ENCODE measurements at regions not wholly inside any gene's neighbourhood (a gene's known extent, or its start where the extent isn't known, plus 50 kb on each side); places are given as distances from the start of the nearest gene placed in this dataset.

DNA sequence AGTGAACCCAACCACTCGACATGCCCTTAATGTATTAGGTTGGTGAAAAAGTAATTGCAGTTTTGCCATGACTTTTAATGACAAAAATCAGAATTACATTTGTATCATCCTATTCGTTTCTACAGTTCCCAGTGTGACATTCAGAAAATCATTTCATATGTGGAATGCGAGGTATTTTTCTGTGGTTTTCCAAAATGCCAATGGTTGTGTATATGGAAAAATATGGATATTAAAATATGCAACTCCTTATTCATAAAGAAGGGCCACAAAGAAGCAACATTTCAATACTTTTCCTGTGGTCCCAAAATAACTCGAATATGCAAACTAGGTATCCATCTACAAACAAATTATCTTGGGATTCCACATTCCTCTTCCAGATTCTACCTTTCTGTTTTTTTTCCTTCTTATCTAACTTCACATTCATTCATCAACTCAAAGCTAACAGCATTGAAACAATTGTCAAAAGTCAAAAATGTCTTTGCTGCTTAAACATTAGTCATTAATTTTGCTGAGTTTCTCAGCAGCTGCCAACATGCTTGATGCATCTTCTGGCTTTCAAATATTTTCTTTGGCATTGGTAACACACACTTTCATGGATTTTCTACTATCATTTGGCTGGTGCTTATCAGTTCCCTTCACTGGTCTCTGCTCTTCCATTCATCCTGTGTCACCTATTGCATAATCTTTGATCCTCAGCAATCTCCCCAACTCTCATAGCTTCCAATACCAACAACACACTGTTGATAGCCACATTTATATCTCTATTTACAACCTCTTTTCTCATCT is 1445.4 kb downstream of the EFNB2 start:
- TF ChIP-seq GATA2 (IDR thresholded peaks at IDR 0.05; ENCODE audit: low read depth, low read length): no peak
- no peak for TF ChIP-seq GATA3 (IDR thresholded peaks at IDR 0.05; ENCODE audit: low read depth, low read length)

DNA sequence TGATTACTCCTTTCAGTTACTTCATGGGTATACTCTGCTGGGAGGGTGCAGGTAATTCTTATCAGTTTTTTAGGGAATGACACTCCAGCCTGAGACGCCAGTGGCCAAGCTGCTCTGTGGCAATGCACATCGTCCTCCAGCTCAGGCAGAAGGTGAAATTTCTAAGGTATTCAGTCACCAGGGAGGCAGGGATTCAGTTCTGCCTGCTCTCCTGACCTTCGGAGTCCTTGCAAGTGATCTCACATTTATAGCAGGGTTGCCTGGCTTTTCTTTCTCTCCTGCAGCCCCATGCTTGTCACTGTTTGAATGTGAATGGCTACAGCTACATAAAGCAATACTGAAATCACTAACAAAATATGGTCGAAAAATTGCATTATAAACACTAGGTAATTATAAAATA is 1447.5 kb downstream of the EFNB2 start:
- no peak for TF ChIP-seq GATA3 (IDR thresholded peaks at IDR 0.05; ENCODE audit: low read depth, low read length)
- TF ChIP-seq GATA2 (IDR thresholded peaks at IDR 0.05; ENCODE audit: low read depth, low read length): no peak

DNA sequence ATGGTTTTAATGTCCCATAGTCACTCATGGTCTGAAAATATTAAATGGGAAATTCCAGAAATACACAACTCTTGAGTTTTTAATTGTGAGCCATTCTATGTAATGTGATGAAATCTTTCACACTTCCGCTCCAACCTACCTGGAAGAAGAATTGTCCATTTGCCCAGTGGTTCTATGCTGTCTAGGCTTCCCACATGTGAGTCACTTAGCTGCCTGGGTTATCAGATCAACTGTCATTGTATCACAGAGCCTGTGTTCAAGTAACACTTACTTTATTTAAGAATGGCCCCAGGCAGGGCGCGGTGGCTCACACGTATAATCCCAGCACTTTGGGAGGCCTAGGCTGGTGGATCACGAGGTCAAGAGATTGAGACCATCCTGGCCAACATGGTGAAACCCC is 1450.5 kb downstream of the EFNB2 start:
- TF ChIP-seq GATA3 (IDR thresholded peaks at IDR 0.05; ENCODE audit: low read depth, low read length) (no peak), GATA2 (IDR thresholded peaks at IDR 0.05; ENCODE audit: low read depth, low read length) (no peak)

DNA sequence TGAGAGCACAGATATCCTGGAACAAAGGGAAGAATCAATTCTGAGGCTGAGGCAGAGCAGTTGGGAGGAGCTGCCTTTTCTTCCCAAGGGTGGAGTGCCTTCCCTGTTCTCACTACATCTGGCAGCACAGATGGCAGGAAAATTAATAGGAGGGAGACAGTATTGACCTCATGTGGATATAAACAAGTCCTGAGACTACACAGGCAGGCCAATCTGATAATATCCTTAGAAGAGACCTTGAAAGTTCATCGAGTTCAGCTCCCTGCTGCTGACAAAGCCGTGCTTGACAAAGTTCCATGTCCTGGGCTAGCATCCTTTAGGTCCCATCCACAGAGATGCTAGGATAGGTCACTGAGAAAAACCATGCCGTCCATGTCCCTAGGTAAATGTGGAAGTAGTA is 1451.5 kb downstream of the EFNB2 start:
- TF ChIP-seq GATA3 (IDR thresholded peaks at IDR 0.05; ENCODE audit: low read depth, low read length) (peak; percentile 59), GATA2 (IDR thresholded peaks at IDR 0.05; ENCODE audit: low read depth, low read length) (peak; percentile 83)

DNA sequence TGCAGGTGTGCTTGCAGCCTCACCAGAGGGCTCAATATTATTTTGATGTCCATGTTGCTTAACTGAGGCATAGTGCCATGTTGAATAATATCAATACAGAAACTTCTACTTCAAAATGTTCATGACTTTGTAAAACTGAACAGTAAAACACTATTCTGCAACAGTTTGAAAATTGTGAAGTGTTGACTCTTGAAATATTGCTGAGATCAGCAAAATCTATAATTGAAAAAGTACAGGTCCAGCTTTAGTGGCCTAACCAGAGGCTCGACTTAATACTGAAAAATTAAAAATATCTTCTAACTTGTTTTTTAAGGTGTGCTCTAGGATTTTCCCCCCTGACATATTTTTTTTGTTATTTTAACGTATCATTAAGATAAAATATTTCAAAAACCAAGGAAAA is 1460.7 kb downstream of the EFNB2 start:
- TF ChIP-seq GATA3 (IDR thresholded peaks at IDR 0.05; ENCODE audit: low read depth, low read length) (no peak), GATA2 (IDR thresholded peaks at IDR 0.05; ENCODE audit: low read depth, low read length) (no peak)

DNA sequence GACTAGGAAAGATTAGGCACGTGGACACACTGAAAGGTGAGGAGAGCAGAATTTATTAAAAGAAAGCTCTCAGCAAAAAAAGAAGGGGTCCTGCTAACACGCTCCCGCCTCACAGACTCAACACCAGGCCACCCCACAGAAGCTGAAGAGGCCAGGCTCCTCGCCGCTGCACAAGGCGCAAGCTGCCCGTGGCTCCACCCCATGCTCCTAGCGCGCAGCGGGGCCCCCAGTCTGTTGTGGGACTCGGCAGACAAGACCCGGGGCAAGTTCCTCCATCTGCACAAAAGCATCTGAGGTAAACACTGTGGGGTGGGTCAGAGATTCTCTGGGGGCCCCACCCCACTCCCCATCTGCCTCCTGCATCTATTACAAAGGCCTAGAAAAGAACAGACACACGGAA is 1462.4 kb downstream of the EFNB2 start:
- TF ChIP-seq GATA2 (IDR thresholded peaks at IDR 0.05; ENCODE audit: low read depth, low read length) (no peak), GATA3 (IDR thresholded peaks at IDR 0.05; ENCODE audit: low read depth, low read length) (no peak)

DNA sequence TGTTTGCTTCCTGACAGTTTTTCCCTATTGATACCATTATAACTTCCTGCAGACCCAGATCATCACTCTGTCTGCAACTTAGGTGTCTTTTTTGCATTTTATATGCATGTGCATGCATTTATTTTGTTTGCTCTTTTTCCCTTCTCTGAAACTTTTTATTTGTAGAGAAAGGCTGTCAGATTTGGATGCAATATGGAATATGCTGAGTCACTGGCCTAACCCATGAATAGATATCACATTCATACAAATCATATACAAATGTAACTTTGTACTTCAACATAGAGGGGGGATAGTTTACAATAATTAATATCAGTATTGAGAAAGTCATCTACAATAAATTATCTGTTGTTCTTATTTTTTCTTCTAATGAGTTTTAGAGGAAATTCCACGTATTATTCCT is 1465.0 kb downstream of the EFNB2 start:
- TF ChIP-seq GATA3 (IDR thresholded peaks at IDR 0.05; ENCODE audit: low read depth, low read length): no peak
- no peak for TF ChIP-seq GATA2 (IDR thresholded peaks at IDR 0.05; ENCODE audit: low read depth, low read length)

DNA sequence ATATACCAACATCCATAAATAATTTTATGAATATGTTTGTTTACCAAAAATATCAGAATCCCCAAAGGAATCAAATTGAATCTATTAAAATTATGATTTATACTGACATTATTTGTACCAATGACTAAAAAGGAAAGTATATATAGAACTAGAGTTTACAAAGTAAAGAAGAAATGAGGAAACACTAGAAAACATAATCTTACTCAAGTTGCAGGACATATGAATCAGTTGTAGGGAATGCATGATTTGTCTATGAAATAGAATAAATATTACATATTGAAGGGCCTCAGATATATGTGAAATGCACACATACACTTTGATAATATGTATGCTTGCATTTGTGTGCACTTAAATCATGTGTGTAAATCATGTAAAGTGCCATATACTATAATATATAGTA is 1466.4 kb downstream of the EFNB2 start:
- TF ChIP-seq GATA3 (IDR thresholded peaks at IDR 0.05; ENCODE audit: low read depth, low read length) (no peak), GATA2 (IDR thresholded peaks at IDR 0.05; ENCODE audit: low read depth, low read length) (no peak)

DNA sequence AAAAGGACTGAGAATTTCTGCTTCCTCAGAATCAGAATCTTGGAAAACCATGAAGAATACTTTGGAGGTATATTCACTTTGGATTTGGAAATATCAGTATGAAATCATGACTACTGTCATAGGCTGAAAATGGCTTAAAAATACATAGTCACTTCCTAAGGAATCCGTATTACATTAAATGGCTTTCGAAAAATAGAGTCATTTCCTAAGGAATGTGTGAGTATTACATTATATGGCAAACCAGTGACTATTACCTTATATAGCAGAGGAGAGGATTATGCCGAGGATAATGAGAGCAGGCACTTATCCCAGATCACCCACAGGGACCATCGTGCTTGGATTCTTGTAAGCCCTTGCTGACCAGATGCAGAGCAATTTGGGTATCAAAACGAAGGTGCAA is 1471.8 kb downstream of the EFNB2 start:
- TF ChIP-seq GATA3 (IDR thresholded peaks at IDR 0.05; ENCODE audit: low read depth, low read length) (no peak), GATA2 (IDR thresholded peaks at IDR 0.05; ENCODE audit: low read depth, low read length) (no peak)

DNA sequence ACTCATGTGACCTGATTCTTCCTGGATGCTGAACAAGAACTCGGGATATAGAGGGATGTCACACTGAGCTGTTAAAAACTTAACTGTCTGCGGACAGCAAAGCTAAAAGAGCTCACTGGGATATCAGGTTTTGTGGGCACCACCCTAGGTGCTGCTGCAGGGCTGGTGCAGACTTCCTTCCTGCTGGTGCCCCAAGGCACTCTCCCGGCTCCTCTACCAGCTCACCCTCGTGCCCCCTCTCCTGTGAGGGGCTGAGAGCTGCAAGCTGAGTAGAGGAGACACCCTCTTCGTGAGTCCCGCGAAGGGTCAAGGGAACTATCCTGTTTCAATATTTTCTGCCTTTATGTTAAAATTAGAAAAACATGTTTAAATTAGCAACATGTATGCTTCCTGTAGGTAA is 1475.7 kb downstream of the EFNB2 start:
- no peak for TF ChIP-seq GATA2 (IDR thresholded peaks at IDR 0.05; ENCODE audit: low read depth, low read length)
- no peak for TF ChIP-seq GATA3 (IDR thresholded peaks at IDR 0.05; ENCODE audit: low read depth, low read length)

DNA sequence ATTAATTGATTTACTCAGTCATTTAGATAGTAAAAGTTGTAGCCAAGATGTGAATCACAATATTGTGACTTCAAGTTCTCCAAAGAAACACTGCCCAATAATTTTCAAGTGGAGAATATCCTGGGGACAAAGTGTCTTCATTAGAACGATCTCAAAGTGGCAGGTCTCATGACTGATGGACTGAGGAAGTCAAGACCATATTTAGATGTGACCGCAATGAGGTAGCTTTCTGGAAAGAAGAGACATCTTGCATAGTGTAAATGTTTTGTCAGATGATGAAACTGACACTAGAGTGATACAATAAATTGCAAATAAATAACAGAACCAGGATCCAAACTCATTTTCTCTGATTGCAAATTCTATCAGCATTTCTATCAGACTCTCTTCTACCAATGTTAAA is 1476.9 kb downstream of the EFNB2 start:
- no peak for TF ChIP-seq GATA3 (IDR thresholded peaks at IDR 0.05; ENCODE audit: low read depth, low read length)
- TF ChIP-seq GATA2 (IDR thresholded peaks at IDR 0.05; ENCODE audit: low read depth, low read length): no peak

DNA sequence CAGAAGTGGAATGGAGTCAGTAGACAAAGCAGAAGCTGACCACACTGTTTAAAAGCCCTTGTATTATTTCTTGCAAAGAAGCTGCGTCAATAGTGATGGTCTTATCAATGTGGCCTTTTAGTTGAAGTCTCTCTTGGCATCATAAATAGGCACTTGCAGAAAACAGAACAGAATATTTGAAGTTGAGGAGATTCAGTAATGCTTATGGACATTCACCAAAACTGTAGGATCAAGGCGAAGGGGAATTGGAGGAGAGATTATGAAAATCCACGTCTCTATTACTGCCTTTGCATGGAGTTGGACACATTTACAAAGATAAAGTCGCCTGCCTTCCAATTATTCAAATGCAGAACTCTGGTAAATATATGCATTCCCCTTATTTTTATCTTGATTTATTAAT is 1482.8 kb downstream of the EFNB2 start:
- no peak for TF ChIP-seq GATA2 (IDR thresholded peaks at IDR 0.05; ENCODE audit: low read depth, low read length)
- TF ChIP-seq GATA3 (IDR thresholded peaks at IDR 0.05; ENCODE audit: low read depth, low read length): no peak

DNA sequence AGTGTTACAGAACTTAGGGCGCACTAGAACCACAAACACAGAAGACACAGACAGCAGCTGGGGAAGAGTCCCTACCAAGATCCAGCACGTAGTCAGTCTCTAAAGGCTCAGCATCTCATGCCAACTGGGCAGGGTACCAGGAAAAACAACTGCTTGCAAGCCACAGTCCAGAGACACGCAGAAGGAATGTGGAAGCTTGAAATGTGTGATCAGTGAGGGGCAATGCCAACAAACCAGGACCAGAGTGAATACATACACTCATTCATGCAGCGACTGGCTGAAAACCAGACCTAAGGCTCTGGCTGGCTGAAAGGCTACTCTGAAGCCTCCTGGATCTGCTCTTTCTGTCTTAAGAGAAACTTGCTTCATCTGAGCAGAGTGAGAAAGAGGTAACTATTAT is 1484.8 kb downstream of the EFNB2 start:
- TF ChIP-seq GATA2 (IDR thresholded peaks at IDR 0.05; ENCODE audit: low read depth, low read length) (no peak), GATA3 (IDR thresholded peaks at IDR 0.05; ENCODE audit: low read depth, low read length) (no peak)

DNA sequence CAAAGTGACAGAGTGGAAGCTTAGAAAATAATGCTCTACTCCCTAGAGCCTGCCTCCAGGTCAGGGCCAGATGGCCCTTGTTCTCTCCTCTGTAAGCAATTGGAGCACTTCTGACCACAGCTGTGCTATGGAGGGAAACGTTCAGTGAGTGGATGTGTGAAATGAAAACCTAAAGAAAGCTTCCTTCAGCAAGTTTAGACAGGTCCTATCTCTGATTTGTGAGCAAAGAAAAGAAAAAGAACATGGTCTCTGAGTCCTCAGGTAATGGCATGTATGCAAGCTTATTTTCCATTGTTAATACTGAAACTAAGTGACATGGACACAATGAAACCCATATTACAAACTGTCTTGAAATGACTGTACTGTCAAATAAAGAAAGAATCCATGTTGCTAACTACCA is 1486.8 kb downstream of the EFNB2 start:
- TF ChIP-seq GATA3 (IDR thresholded peaks at IDR 0.05; ENCODE audit: low read depth, low read length) (no peak), GATA2 (IDR thresholded peaks at IDR 0.05; ENCODE audit: low read depth, low read length) (no peak)

DNA sequence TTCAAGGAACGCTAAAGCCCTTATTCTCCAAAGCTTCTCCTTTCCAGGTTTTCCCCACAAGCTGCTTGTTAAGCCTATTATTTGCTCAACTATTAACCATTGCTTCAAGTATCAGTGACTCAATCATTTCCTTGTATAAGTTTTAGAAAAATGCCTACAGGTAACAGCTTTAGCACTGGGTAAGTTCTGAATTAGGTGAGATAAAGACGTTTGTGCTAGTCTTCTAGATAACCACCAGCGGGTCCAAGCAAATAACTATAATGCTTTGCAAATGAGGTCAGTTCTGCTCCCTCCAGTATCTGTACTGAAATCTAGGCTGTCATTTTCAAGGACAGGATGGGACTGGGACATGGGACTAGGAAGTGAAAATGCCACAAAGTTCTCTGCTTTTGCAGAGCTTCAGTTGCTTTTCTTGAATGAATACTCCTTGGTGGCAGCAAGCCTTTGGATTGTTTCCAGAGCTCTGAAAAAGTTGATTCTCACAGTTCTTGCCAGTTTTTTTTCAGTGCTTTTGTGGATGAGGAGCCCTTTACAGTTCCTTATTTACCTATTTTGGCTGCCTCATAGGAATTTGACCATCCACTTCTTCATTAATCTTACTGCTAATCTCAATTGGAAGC is 1487.7 kb downstream of the EFNB2 start:
- TF ChIP-seq GATA3 (IDR thresholded peaks at IDR 0.05; ENCODE audit: low read depth, low read length) (no peak), GATA2 (IDR thresholded peaks at IDR 0.05; ENCODE audit: low read depth, low read length) (no peak)

All from SH-SY5Y (cell line).